ENCODE measurements at regions not wholly inside any gene's neighbourhood (a gene's known extent, or its start where the extent isn't known, plus 50 kb on each side); places are given as distances from the start of the nearest gene placed in this dataset.

DNA sequence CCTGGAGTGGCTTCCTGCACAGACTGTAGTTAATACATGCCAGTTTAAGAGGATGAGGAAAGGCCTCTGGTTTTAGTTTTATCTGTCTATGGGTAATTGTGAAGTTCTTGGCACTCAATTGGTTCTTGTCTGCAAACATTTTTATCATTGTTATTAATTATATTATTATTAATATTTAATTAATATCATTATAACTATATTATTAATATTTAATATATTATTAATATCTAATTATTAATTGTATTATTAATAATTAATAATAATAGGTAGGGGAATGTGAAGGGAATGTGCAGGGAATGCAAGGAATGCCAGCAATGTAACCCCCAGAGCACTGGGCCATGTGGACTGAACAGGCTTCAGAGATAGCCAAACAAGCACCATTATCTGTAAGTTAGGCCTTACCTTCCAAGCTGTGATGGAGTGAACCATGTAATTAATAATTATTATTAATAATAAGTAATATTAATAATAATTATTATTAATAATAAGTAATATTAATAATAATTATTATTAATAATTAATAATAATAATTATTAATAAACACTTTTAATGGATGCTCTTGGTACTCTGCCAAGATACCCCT is 79.8 kb upstream of the NMNAT3 start:
- DNase-seq (ENCODE audit: low read depth), result no peak
- TF ChIP-seq, protein P1, sequence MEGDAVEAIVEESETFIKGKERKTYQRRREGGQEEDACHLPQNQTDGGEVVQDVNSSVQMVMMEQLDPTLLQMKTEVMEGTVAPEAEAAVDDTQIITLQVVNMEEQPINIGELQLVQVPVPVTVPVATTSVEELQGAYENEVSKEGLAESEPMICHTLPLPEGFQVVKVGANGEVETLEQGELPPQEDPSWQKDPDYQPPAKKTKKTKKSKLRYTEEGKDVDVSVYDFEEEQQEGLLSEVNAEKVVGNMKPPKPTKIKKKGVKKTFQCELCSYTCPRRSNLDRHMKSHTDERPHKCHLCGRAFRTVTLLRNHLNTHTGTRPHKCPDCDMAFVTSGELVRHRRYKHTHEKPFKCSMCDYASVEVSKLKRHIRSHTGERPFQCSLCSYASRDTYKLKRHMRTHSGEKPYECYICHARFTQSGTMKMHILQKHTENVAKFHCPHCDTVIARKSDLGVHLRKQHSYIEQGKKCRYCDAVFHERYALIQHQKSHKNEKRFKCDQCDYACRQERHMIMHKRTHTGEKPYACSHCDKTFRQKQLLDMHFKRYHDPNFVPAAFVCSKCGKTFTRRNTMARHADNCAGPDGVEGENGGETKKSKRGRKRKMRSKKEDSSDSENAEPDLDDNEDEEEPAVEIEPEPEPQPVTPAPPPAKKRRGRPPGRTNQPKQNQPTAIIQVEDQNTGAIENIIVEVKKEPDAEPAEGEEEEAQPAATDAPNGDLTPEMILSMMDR (IDR thresholded peaks at IDR 0.05; ENCODE audit: insufficient read depth, low read length, poor library complexity, severe bottlenecking), result no peak
- Histone ChIP-seq H3K36me3 (ENCODE audit: control insufficient read depth, insufficient read depth, low read length) (no peaks in the 10 kb centered on the region), H3K4me3 (ENCODE audit: low read depth, low read length) (no peak overlapping the region), H3K27me3 (ENCODE audit: control insufficient read depth, insufficient read depth, low read length) (no peaks in the 10 kb centered on the region)

DNA sequence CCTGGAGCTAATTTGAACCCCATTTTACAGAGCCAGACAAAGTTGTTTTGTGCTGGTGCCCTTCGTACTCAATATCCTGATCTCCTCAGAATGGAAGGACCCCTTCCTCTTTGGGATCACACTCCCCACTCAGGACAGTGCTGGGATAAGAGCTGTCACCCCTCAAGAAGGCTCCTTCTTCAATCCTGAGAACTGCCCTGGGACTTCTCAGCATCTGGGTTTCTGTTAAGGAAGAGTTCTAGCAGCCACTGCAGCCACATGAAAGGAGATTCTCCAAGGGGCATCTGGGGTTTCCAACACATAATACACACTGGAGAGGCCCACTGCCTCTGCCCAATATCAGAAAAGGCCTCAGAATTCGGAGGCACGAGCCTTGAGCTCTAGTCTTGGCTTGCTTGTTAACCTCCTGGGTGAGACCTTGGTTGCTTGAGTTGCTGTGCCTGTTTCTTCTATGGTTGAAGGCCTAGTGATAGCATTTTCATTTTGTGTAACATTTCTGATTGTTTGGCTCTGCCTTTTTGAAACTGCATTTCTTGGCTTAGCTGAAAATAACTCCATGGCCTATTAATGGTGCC is 78.8 kb upstream of the NMNAT3 start:
- no peak for DNase-seq (ENCODE audit: low read depth)
- H3K27me3 ChIP-seq (ENCODE audit: control insufficient read depth, insufficient read depth, low read length), result no peaks in the 10 kb centered on the region
- TF ChIP-seq, protein P1 (IDR thresholded peaks at IDR 0.05; ENCODE audit: insufficient read depth, low read length, poor library complexity, severe bottlenecking), result no peak
- no peaks in the 10 kb centered on the region for H3K36me3 ChIP-seq (ENCODE audit: control insufficient read depth, insufficient read depth, low read length)
- no peak overlapping the region for H3K4me3 ChIP-seq (ENCODE audit: low read depth, low read length)

DNA sequence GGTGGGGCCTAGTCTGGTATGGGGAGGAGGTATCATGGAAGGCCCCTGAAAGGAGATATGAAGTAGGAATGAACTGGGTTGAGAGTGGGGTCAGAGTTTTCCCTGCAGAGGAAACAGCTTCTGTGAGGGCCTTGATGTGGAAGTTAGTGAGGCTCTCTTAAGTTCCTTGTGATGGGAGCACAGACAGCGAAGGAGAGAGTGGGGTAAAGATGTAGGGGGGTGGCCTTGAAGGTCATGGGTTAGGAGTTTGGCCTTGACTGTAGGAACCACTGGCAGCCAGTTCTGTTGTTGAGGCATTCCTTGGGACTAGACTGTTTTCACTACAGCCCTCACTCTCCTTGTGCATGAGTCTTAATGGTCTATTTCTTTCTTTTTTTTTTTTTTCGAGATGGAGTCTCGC is 77.8 kb upstream of the NMNAT3 start:
- no peaks in the 10 kb centered on the region for H3K36me3 ChIP-seq (ENCODE audit: control insufficient read depth, insufficient read depth, low read length)
- TF ChIP-seq, protein P1 (IDR thresholded peaks at IDR 0.05; ENCODE audit: insufficient read depth, low read length, poor library complexity, severe bottlenecking), result no peak

DNA sequence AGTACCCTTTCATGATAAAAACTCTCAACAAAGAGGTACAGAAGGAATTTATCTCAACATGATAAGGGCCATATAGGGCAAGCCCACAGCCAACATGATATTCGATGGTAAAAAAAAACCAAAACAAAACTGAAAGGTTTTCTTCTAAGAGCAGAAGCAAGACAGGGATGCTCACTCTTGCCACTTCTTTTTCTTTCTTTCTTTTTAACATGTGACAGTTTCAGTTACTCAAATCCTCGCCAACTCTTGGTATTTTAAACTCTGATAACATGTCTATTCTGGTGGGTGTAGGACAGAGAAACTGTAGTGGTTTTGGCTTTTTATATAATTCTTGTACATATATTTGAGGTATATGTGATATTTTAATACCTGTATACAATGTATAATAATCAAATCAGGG is 74.0 kb upstream of the NMNAT3 start:
- Histone ChIP-seq H3K36me3 (ENCODE audit: control insufficient read depth, insufficient read depth, low read length) (no peaks in the 10 kb centered on the region), H3K27me3 (ENCODE audit: control insufficient read depth, insufficient read depth, low read length) (no peaks in the 10 kb centered on the region), H3K4me3 (ENCODE audit: low read depth, low read length) (no peak overlapping the region)
- DNase-seq (ENCODE audit: low read depth), result no peak
- TF ChIP-seq, protein P1 (IDR thresholded peaks at IDR 0.05; ENCODE audit: insufficient read depth, low read length, poor library complexity, severe bottlenecking), result no peak

More for the DNA sequence above, 77.8 kb upstream of the NMNAT3 start:
- DNase-seq (ENCODE audit: low read depth), result no peak
- H3K4me3 ChIP-seq (ENCODE audit: low read depth, low read length), result no peak overlapping the region
- H3K27me3 ChIP-seq (ENCODE audit: control insufficient read depth, insufficient read depth, low read length), result no peaks in the 10 kb centered on the region

DNA sequence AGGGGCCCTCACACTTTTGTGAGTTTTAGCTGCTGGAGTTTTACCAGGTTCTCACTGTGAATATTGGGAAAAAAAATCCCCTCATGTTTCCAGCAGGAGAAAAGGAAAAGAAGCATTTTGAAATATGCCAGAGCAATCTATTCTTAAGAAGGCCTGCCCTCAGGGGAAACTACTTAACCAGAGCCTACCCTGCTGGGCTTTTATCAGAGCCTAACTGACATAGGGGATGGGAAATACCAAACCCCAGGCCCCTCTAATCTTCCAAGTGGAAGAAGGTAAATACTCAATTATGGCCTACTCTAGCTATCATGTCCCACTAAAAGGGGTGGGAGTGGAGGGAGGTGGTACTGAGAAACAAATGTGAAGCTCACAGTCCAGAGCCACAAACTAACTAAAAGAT is 68.7 kb upstream of the NMNAT3 start:
- TF ChIP-seq, protein P1 (IDR thresholded peaks at IDR 0.05; ENCODE audit: insufficient read depth, low read length, poor library complexity, severe bottlenecking), result no peak

DNA sequence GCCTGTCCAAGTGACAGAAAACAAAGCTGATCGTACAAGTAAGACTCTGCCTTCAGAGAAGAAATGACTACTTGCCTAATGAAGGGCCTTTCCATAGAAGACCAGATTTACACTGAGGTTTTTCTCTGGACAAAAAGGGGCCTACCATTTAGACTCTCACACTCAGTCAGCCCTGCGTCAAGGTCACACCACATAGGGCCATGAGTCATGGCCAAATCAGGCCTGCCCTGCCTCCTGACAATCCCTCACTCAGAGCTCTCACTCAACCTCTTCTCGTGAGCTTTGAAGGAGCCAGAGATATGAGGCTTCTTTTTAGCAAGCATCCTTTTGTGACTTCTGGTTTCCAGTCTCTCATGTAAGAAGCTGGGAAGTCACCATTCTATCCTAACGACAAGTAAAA is 68.1 kb upstream of the NMNAT3 start:
- TF ChIP-seq, protein P1 (IDR thresholded peaks at IDR 0.05; ENCODE audit: insufficient read depth, low read length, poor library complexity, severe bottlenecking), result no peak
- Histone ChIP-seq H3K4me3 (ENCODE audit: low read depth, low read length) (no peak overlapping the region), H3K36me3 (ENCODE audit: control insufficient read depth, insufficient read depth, low read length) (no peaks in the 10 kb centered on the region), H3K27me3 (ENCODE audit: control insufficient read depth, insufficient read depth, low read length) (no peaks in the 10 kb centered on the region)
- peak; percentile 55 for DNase-seq (ENCODE audit: low read depth)

More for the DNA sequence above, 68.7 kb upstream of the NMNAT3 start:
- H3K27me3 ChIP-seq (ENCODE audit: control insufficient read depth, insufficient read depth, low read length), result no peaks in the 10 kb centered on the region
- H3K4me3 ChIP-seq (ENCODE audit: low read depth, low read length), result no peak overlapping the region
- no peaks in the 10 kb centered on the region for H3K36me3 ChIP-seq (ENCODE audit: control insufficient read depth, insufficient read depth, low read length)
- no peak for DNase-seq (ENCODE audit: low read depth)
